ENCODE measurements at regions not wholly inside any gene's neighbourhood (a gene's known extent, or its start where the extent isn't known, plus 50 kb on each side); places are given as distances from the start of the nearest gene placed in this dataset.
"Not testable (repeated sequence)": the region's sequence is repeated elsewhere in the genome, so short reads cannot be mapped to it uniquely, and the experiment has no call there.

GRCh38 chr3:104176706-104177105 lies 1190.0 kb upstream of the ALCAM start:
- DNase-seq: no peak

- DNase-seq: no peak
These were observed 1188.0 kb upstream of the ALCAM start for GRCh38 chr3:104178680-104179079.

- DNase-seq: no peak
These were observed 1185.8 kb upstream of the ALCAM start for GRCh38 chr3:104180906-104181305.

- DNase-seq: no peak
These were observed 1176.0 kb upstream of the ALCAM start for GRCh38 chr3:104190681-104191080.

- DNase-seq: no peak
These were observed 1168.6 kb upstream of the ALCAM start for GRCh38 chr3:104198131-104198530.

GRCh38 chr3:104206925-104207324 lies 1159.8 kb upstream of the ALCAM start:
- no peak for DNase-seq

- no peak for DNase-seq
These were observed 1152.4 kb upstream of the ALCAM start for GRCh38 chr3:104214277-104214676.

- no peak for DNase-seq
These were observed 1151.8 kb upstream of the ALCAM start for GRCh38 chr3:104214937-104215336.

- DNase-seq: not testable (repeated sequence)
These were observed 1147.7 kb upstream of the ALCAM start for GRCh38 chr3:104219046-104219445.

GRCh38 chr3:104234442-104235194 lies 1132.1 kb upstream of the ALCAM start:
- no peak for DNase-seq

GRCh38 chr3:104244680-104245220 lies 1122.0 kb upstream of the ALCAM start:
- DNase-seq: no peak

GRCh38 chr3:104245261-104245660 lies 1121.4 kb upstream of the ALCAM start:
- DNase-seq: no peak

- DNase-seq: no peak
These were observed 1120.7 kb upstream of the ALCAM start for GRCh38 chr3:104245981-104246380.

- no peak for DNase-seq
These were observed 1109.2 kb upstream of the ALCAM start for GRCh38 chr3:104257486-104257885.

- no peak for DNase-seq
These were observed 1103.2 kb upstream of the ALCAM start for GRCh38 chr3:104263477-104263876.

- DNase-seq: not testable (repeated sequence)
These were observed 1100.5 kb upstream of the ALCAM start for GRCh38 chr3:104266219-104266618.

GRCh38 chr3:104269771-104270170 lies 1096.9 kb upstream of the ALCAM start:
- no peak for DNase-seq

GRCh38 chr3:104273046-104273649 lies 1093.6 kb upstream of the ALCAM start:
- no peak for DNase-seq

- DNase-seq: no peak
These were observed 1091.5 kb upstream of the ALCAM start for GRCh38 chr3:104275199-104275598.

- DNase-seq: no peak
These were observed 1087.1 kb upstream of the ALCAM start for GRCh38 chr3:104279617-104280016.

- no peak for DNase-seq
These were observed 1085.0 kb upstream of the ALCAM start for GRCh38 chr3:104281713-104282112.

- DNase-seq: no peak
These were observed 1080.1 kb upstream of the ALCAM start for GRCh38 chr3:104286645-104287044.

- DNase-seq: no peak
These were observed 1075.3 kb upstream of the ALCAM start for GRCh38 chr3:104291437-104291851.

GRCh38 chr3:104291878-104292277 lies 1074.8 kb upstream of the ALCAM start:
- DNase-seq: no peak
